NCI-H146 treated with DMSO at 0.1 percent for 48 hours (cell line): ENCODE measurements at regions not wholly inside any gene's neighbourhood (a gene's known extent, or its start where the extent isn't known, plus 50 kb on each side); places are given as distances from the start of the nearest gene placed in this dataset.
A peak's percentile ranks its signal among the peaks of the same experiment; 100 is the strongest.
"Not testable (repeated sequence)": the region's sequence is repeated elsewhere in the genome, so short reads cannot be mapped to it uniquely, and the experiment has no call there.

Source experiments
- DNase-seq: peaks from one replicate; lab custom pipeline; 2025; ENCODE audit not compliant: unreplicated experiment; lab: John Stamatoyannopoulos, UW

DNA sequence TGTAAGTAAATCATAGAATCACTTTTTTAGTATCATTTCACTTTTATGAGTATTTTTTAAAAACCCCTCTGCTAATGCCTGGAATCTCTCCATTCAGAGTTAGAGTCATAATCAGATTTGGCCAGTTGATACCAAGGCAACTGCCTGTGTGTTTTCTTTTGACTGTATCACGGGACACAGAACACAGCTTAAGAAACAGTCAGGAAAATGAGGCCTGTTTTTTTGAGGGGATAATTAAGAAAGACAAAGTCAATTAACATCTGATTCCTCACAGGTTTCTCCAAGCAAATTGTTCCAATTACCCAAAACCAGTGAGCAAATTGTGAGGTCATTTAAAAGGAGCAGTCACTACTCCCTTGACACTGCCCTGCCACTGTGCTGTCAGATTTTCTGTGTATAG, 944.5 kb upstream of the SOX9 start:
- no peak for DNase-seq

DNA sequence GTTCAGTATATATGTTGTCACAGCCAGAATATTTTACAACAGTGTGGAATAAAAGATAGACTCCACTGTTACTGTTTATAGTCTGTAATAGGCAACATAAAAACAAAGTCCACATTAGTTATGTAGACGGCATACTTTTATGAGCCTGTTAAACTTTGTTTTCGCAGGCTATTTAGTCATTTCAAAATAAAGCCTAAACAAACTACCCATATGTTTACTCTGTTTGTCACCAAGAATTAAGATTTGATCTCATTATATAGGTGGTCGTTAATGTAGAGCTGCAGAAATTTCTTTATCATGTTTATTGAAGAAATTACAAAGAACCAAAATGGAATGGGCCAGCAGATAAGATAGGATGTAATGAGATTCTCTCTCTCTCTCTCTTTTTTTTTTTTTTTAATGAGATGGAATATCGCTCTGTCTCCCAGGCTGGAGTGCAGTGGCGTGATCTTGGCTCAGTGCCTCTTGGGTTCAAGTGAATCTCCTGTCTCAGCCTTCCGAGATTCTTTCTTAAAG, 943.8 kb upstream of the SOX9 start:
- DNase-seq, result no peak

DNA sequence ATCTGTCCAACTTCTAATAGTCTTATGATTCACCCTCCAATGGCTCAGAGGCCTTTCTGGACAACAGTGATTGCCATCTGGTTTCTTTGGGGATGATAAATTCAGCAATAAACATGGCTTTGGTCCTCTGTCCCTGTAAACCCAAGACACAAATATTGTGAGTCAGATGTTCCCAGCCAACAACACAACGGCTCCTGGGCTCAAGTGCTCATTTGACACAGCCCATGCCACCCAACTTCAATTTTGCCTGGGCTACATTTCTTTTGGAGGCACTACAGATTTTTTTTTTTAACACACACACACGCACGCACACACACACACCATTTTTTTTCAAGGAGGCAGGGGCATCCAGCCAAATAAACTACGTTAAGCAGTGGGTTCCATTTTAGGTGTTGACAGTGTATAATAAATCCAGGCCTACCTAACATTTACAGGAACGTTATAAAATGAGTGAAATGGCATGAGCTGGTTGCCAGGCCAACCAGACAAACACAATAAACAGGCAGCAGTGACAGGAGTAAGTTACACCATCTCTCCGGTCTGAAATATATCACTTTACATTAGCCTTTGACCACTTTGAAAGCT, 939.9 kb upstream of the SOX9 start:
- DNase-seq, result peak; percentile 46

DNA sequence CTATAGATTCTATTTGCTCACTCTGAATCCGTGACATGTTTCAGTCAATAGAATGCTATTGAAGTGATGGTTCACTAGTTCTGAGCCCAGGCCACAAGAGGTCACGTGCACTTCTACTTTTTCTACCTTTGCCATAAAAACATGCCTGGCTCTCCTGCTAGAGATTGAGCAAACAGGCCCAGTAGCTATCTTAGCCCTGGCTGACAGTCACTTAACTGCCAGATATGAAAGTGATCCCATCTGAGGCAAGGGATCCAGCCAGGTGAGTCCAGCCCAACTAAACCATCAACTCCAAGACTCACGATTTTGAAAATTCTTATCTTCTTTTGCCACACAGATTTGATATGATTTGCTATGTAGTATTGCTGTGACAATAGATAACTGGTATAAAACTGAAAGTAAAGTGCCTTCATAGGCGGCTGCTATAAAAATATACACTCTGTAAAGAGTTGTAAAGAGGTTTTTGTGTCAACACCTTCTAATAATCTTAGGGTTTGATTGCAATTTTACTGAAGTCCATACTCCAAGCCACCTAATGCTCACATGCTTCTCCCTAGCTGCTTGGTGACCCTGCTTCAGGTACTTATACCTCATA, 937.7 kb upstream of the SOX9 start:
- DNase-seq, result no peak

DNA sequence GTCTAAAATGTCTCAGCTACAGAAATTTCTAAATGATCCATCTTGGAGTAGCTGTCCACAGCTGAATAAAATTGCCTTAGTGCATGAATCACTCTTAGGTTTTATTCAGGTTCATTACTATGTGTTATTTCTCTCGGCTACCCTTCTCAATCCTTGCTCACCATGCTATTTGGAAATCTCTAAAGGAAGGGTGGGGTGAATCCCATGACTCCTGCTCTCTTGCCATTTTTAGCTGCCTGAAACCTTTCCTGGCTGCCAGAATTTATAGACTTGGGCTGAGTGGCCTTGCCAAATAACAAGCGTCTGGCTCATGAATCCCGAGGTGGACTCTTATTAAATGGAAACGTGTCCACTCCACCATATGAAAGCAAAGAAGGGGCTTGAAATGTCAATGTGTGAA, 936.1 kb upstream of the SOX9 start:
- DNase-seq, result no peak

DNA sequence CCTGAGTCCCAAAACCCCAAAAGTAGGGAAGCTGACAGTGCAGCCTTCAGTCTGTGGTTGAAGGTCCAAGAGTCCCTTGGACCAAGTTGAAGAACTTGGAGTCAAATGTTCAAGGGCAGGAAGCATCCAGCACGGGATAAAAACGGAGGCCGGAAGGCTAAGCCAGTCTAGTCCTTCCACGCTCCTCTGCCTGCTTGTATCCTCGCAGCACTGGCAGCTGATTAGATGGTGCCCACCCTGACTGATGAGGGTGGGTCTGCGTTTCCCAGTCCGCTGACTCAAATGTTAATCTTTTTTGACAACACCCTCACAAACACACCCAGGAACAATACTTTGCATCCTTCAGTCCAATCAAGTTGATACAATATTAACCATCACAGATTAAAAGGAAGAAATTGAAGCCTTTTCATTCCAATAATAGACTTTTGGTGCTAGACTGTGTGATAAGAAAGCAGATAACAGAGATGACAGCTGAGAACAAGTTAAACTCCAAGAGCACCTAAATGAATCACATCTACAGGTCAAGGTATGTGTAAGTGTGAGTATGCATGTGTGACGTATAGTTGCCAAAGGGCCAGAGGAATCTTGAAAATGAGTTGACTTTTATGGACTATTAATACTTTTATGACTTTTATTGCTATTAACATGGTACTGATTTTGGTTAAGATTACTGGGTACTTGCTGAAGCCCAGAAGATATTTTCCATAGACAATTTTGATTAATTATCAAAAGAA, 933.5 kb upstream of the SOX9 start:
- no peak for DNase-seq

DNA sequence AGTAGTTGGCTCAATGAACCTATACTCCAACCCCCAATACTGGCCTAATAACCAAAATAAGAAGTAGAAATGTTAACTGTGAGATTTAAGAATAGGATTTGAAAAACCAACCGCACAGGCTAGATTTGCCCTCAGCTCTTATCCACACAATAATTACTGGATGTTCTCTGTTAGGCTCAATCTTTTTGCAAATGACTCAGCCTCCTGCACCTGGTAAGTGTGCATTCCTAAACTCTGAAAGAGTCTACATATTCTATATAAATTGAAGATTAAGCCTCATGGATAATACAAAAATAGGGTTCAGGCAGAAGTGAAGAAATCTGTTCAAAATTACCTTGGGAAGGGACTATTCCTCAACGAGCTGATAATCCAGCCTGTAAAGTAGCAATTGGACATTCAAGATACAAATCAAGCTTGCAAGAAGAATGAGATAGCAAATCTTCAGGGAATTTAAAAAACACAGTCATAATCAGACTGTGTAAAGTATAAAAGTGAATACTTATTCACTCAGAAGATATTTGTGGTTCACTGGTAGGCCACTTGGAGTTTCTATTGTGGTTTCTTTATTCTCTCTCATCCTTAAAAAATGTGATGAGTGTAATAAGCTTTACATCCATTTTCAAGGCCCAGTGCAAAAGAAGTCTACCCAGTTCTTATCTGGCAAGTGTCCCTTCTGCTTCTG, 931.9 kb upstream of the SOX9 start:
- no peak for DNase-seq

DNA sequence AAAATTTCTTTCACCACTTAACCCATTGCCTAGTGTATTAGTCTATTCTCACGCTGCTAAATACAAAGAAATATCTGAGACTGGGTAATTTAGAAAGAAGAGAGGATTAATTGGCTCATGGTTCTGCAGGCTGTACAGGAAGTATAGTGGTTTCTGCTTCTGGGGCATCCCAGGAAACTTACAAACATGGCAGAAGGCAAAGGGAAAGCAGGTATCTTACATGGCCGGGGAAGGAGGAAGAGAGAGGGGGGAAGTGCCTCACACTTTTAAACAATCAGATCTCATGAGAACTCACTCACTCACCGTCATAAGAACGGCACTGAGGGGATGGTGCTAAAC, 931.4 kb upstream of the SOX9 start:
- DNase-seq, result no peak

DNA sequence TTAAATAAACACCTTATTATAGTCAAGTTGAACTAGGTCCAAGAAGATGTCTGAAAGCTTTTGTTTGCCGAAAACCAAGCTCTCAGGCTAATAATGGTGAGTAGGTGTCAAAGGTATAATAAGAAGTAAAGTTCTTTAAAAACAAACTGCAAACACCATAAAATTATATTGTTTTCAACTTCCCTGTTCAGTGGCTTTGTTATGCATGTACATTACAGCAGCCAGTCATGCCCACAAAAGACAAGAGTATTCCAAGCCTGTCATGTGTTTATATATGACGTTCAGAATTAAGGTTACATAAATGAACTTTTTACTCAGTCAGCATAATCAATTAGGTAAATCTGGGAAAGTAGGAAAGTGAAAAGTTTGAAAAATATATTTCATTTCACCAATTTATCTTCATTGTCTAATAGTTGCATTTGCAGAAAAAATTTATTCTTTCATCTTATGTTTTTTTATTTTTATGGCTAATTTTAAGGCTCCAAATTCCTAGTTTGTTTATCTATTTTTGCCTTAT, 928.7 kb upstream of the SOX9 start:
- DNase-seq, result no peak

DNA sequence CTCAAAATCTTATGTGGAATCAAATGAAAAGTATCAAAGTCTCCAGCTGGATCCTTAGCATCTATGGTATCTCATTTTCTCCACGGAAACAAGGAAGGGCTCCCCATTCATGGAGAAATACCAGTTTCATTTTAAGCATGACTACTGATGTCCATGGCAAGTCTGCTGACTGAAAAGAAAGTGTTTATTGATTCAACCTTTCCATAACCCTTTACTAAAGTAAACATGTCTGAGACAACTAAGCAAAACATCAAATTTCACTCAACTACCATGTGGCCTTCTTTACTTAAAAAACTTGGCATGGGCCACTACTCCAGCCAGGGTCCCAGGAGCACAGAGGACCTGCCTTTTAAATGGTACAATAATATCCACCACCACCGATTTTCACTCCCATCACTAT, 928.0 kb upstream of the SOX9 start:
- DNase-seq, result no peak

DNA sequence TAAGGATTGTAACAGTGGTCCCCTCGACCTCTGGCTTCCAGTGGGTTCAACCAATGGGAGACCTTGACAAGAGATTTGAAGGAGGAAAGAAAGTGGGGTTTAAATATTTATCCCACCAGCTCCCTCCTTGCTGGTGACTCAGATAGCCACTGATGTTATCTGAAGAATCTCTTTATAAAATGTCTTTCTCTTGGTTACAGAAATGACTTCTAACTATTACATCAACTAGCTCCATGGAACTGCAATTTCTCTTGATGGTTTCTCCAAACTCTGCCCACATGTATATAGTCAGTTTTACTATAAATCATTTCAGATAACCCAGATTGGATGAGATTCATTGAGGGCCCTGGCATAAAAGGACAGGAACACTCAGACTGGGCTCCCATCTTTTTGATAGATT, 920.2 kb upstream of the SOX9 start:
- no peak for DNase-seq

DNA sequence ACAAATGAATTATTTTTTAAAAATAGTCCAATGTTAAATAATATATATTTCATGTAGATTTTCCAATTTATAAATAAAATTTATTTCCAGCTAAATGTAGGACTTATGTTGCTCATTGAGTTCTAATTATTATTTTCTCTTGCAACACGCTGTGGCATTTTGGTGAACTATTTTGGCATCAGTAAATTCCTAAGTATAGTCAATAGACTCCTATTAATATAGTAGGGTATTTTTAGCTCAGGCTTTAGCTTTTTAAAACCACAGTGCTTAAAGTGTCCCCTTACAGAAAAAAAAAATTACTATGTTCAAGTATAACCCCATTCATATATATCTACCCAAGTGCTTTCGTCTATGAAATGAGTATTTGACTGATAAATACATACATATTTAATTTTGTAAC, 919.2 kb upstream of the SOX9 start:
- DNase-seq, result no peak

DNA sequence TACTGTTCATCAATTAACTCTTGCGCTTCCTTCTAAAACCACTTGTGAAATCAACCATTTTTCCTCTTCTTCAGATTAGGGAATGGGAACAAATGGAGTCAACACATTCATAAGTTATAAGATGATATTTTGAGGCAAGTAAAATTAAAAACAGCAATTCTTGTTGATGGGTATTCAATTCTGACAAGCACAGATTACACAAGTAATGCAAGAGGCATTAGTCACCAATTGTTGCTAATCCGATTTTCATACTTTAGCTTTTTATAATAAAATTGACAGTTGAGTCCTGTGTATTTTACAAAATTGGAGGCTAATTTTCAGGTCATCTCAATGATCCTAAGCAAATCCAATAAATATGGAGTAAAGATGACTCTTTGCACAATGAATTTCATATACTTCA, 918.4 kb upstream of the SOX9 start:
- DNase-seq, result no peak

DNA sequence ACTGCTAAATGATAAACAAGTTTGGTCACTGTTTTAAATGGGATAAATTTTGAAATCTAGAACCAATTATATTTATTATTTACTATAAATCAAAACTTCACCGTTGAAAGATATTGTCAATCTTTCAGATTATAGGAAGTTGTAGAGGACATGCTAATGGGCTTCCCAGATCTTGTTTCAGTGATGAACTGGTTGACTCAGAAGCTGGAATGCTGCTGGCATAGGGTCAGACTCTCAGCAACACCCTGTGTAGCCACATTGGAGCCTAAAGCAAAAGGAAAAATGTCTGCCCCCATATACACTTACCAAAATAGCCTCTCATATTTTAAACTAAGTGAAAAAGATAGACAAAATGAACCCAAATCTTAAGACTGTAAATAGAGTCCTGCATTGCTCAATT, 916.9 kb upstream of the SOX9 start:
- no peak for DNase-seq

DNA sequence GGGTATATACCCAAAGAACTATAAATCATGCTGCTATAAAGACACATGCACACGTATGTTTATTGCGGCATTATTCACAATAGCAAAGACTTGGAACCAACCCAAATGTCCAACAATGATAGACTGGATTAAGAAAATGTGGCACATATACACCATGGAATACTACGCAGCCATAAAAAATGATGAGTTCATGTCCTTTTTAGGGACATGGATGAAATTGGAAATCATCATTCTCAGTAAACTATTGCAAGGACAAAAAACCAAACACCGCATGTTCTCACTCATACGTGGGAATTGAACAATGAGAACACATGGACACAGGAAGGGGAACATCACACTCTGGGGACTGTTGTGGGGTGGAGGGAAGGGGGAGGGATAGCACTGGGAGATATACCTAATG, 914.9 kb upstream of the SOX9 start:
- not testable (repeated sequence) for DNase-seq

DNA sequence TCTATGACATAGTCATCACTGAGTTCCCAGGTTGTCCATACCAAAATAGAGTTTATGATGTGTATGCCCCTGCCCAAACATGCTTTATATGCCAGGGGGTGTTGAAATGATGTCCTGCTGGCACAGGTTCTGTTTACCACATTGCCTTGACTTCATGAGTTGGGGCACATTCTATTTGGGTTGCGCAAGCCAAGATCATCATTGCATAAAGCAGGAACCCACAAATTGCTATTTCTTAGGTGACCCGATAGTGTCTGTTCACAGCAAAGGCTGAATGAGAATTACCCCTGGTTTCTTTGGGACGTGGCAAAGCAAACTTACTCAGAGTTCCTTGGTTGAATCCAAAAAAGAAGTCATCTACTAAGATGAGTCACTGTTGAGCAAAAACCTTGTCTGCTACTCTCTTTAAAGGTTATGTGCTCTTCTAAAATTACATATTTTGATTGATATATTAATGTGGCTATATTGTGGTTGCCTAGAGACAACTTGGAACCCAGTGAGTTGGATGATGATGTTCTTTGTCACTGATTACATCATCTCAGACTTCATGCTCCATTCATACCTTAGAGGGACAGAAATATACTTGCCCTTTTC, 912.6 kb upstream of the SOX9 start:
- DNase-seq, result no peak

DNA sequence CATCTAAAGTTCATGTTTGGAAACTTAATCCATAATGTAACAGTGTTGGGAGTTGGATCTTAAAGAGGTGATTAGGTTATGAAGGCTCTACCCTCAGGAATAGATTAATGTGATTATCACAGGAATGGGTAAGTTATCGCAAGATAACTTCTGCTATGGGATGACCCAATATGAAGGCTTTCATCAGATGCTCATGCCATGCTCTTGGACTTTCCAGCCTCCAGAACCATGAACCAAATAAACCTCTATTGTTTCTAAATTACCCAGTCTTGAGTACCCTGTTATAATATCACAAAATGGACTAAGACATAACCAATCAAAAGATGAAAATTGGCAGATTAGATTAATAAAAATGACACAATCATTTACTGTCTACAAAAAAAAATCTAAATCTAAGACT, 906.9 kb upstream of the SOX9 start:
- no peak for DNase-seq

DNA sequence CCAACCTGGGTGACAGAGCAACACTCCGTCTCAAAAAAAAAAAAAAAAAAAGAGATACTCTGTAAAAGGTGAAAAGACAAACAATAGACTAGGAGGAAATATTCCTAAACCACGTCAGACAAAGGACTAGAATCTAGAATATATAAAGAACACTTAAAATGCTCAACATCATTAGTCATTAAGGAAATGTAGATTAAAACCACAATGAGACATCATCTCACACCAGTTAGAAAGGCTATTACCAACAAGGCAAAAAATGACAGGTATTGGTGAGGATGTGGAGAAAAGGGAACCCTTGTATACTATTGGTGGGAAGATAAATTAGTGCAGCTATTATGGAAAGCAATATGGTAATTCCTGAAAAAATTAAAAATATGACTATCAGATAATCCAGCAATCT, 903.1 kb upstream of the SOX9 start:
- no peak for DNase-seq

DNA sequence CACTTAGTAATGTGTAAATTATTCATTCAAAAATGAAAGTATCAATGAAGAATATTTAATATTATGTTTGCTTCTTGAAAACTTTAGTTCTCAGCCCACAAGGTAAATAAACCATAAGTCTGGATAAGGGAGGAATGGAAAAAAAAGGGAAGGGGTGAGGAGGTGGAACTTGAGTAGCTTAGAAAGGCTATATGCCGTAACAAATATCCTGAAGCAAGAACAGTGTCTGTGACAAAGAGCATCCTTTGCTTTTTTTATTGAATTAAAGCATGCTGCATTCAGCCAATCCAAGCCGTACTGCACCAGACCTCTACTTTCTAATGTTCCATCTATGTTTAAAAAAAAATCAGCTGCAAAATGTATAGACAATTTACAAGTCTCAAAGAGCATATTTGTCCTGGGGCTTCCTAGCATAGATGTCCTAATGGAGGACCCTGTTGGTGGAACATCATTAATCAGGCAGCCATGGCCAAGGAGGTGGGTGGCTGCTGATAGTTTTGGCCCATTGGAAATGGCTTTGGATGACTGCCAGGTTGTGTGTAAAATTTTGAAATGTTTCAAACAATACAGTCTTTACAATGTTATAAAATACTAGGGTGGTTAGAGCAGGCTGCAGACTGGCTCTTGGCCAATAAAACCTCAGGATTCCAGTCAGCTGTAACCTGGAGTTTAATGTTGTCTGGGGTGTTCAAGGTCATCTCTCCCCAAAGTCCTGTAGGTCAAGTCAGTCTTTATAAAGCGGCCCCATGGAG, 895.8 kb upstream of the SOX9 start:
- no peak for DNase-seq

DNA sequence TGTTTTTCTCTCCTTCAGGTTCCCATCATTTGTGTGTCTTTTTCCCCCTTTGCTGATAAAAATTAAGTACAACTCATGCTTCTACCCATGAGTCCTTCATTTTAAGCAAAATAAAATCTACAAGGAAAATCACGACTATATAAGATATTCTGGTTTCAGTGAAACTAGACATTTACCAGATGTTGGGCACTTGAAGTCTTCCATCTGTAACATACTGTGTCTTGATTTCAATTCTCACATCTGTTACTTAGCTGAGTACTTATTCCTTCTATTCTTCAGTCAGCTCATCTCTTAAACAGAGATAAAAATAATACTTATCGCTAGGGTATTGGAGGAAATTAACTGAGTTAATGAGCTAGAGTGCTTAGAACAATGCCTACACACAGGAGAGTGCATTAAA, 893.0 kb upstream of the SOX9 start:
- no peak for DNase-seq

DNA sequence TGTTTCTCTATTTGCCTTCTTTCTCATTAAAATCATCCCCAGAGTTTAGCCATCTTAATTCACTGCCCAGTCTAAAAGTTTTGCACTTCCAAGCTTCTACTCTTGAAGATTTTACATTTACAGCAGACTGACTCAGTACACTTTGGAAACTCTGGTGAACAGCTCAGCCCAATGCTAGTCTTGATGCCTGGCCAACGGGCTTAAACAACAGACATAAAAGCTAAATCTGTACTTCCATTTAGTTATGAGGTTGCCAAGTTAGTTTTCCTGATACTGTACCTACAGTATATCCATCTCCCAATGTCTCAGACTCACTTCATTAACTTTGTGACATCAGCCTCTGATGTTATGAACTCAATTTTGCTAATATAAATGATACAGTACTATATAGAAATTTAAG, 891.8 kb upstream of the SOX9 start:
- no peak for DNase-seq
